IMR-90 (cell line): ENCODE measurements at regions not wholly inside any gene's neighbourhood (a gene's known extent, or its start where the extent isn't known, plus 50 kb on each side); places are given as distances from the start of the nearest gene placed in this dataset.

Experiments used
- ATAC-seq: fragments of 200-7000 bp; cut with Tn5 transposase; 2 replicates; pipeline ENCODE4 v1.9.1; 2020; ENCODE audit warnings: low read depth, mild to moderate bottlenecking, moderate library complexity
- BruUV-seq: library from RNA; stranded (reverse); fragments of 400-500 nt; replicated peaks from 2 replicates; lab custom pipeline; 2021; lab: Mats Ljungman, UMichigan
- CTCF ChIA-PET: fragments of 300-600 bp; formaldehyde crosslinking; extraction: SDS; loops from one replicate; lab custom pipeline; 2021; ENCODE audit warnings: antibody characterized with exemption; lab: Yijun Ruan, JAX
- POLR2A ChIA-PET: fragments of 300-600 bp; sonication (Branson Sonifier 250); formaldehyde crosslinking; loops from one replicate; lab custom pipeline; 2022; ENCODE audit warnings: antibody characterized with exemption; ENCODE audit not compliant: unreplicated experiment; lab: Charles Lee
- DNase-seq: peaks from one replicate; pipeline ENCODE4 v3.0.0; 2013
- H2AFZ ChIP-seq: replicated peaks from 2 replicates; pipeline ENCODE3; 2013; ENCODE audit warnings: low read length, mild to moderate bottlenecking; ENCODE audit not compliant: poor library complexity
- H2AK5ac ChIP-seq: 2 replicates; pipeline ENCODE4 v1.6.1; 2013; ENCODE audit warnings: low read depth, low read length, inconsistent platforms
- H2AK9ac ChIP-seq: replicated peaks from 2 replicates; pipeline ENCODE3; 2013; ENCODE audit warnings: mild to moderate bottlenecking, low read depth, low read length, moderate library complexity; ENCODE audit not compliant: poor library complexity
- H2BK120ac ChIP-seq: 2 replicates; pipeline ENCODE4 v1.6.1; 2013; ENCODE audit warnings: low read depth, low read length, inconsistent platforms
- H2BK15ac ChIP-seq: 3 replicates; pipeline ENCODE4 v1.6.1; 2013; ENCODE audit warnings: low read depth, low read length, inconsistent platforms
- H2BK20ac ChIP-seq: 2 replicates; pipeline ENCODE4 v1.6.1; 2013; ENCODE audit warnings: low read depth, mild to moderate bottlenecking, inconsistent platforms, low read length, moderate library complexity
- H2BK5ac ChIP-seq: 2 replicates; pipeline ENCODE4 v1.6.1; 2013; ENCODE audit warnings: mild to moderate bottlenecking, low read depth, low read length, inconsistent platforms; ENCODE audit not compliant: poor library complexity, severe bottlenecking
- H3K14ac ChIP-seq: replicated peaks from 2 replicates; pipeline ENCODE4 v1.6.1; 2013; ENCODE audit warnings: low read depth, low read length, inconsistent platforms
- H3K18ac ChIP-seq: 2 replicates; pipeline ENCODE4 v1.6.1; 2013; ENCODE audit warnings: low read depth, low read length, control low read depth
- H3K23ac ChIP-seq: 2 replicates; pipeline ENCODE4 v1.6.1; 2013; ENCODE audit warnings: low read depth, low read length, inconsistent platforms
- H3K27ac ChIP-seq: 2 replicates; pipeline ENCODE4 v1.5.1; 2013; ENCODE audit warnings: mild to moderate bottlenecking, control low read depth, low read length; ENCODE audit not compliant: insufficient read depth
- H3K27me3 ChIP-seq: 2 replicates; pipeline ENCODE4 v1.6.1; 2013; ENCODE audit warnings: low read length; ENCODE audit not compliant: control insufficient read depth, insufficient read depth
- H3K36me3 ChIP-seq: 2 replicates; pipeline ENCODE4 v1.6.1; 2013; ENCODE audit warnings: low read length, mixed read lengths; ENCODE audit not compliant: control insufficient read depth, insufficient read depth
- H3K4ac ChIP-seq: 2 replicates; pipeline ENCODE4 v1.6.1; 2013; ENCODE audit warnings: low read depth, low read length, inconsistent platforms
- H3K4me1 ChIP-seq: 2 replicates; pipeline ENCODE4 v1.6.1; 2013; ENCODE audit warnings: low read length, mixed read lengths; ENCODE audit not compliant: control insufficient read depth, insufficient read depth
- H3K4me2 ChIP-seq: 2 replicates; pipeline ENCODE4 v1.6.1; 2013; ENCODE audit warnings: low read depth, mild to moderate bottlenecking, control low read depth, low read length, moderate library complexity
- H3K4me3 ChIP-seq: 2 replicates; pipeline ENCODE4 v1.5.1; 2013; ENCODE audit warnings: low read depth, mild to moderate bottlenecking, control low read depth, low read length, moderate library complexity; ENCODE audit not compliant: insufficient read depth
- H3K56ac ChIP-seq: 2 replicates; pipeline ENCODE4 v1.6.1; 2013; ENCODE audit warnings: low read length, inconsistent platforms; ENCODE audit not compliant: insufficient read depth; ENCODE audit errors: extremely low read depth
- H3K79me1 ChIP-seq, 2 experiments: 2 replicates each; pipeline ENCODE4 v1.6.1; 2013; ENCODE audit warnings: low read length in 2 of 2, inconsistent platforms in 1 of 2, low read depth in 1 of 2
- H3K9ac ChIP-seq: 2 replicates; pipeline ENCODE4 v1.6.1; 2013; ENCODE audit warnings: low read depth, low read length, control low read depth
- H3K9me1 ChIP-seq: 2 replicates; pipeline ENCODE4 v1.6.1; 2013; ENCODE audit warnings: low read length, inconsistent platforms; ENCODE audit not compliant: insufficient read depth
- H3K9me3 ChIP-seq: 2 replicates; pipeline ENCODE4 v1.6.1; 2013; ENCODE audit warnings: low read length; ENCODE audit not compliant: control insufficient read depth, insufficient read depth
- H4K20me1 ChIP-seq: 2 replicates; pipeline ENCODE4 v1.6.1; 2013; ENCODE audit warnings: low read length, inconsistent platforms; ENCODE audit not compliant: insufficient read depth
- H4K5ac ChIP-seq: 2 replicates; pipeline ENCODE4 v1.6.1; 2013; ENCODE audit warnings: mild to moderate bottlenecking, low read depth, low read length, control low read depth
- H4K8ac ChIP-seq, 2 experiments: 2 replicates each; pipeline ENCODE4 v1.6.1; 2013; ENCODE audit warnings: low read depth in 2 of 2, low read length in 2 of 2, control low read depth in 1 of 2, inconsistent platforms in 1 of 2
- H4K91ac ChIP-seq: 2 replicates; pipeline ENCODE4 v1.6.1; 2013; ENCODE audit warnings: low read depth, low read length, inconsistent platforms; ENCODE audit not compliant: insufficient read depth
- BHLHE40 ChIP-seq: fragments of 150-350 bp; IDR thresholded peaks from 2 replicates; pipeline ENCODE4 v1.6.1; 2016; ENCODE audit warnings: mild to moderate bottlenecking, low read depth, low read length
- CEBPB ChIP-seq: IDR thresholded peaks from 2 replicates; pipeline ENCODE4 v1.6.1; 2012; ENCODE audit warnings: low read depth, low read length, improper control_type of control experiment
- CTCF ChIP-seq: conservative IDR thresholded peaks from 2 replicates; pipeline ENCODE4 v1.5.1; 2012; ENCODE audit warnings: mild to moderate bottlenecking, low read depth, low read length, improper control_type of control experiment
- ELK1 ChIP-seq: fragments of 150-350 bp; IDR thresholded peaks from 2 replicates; pipeline ENCODE4 v1.6.1; 2016; ENCODE audit warnings: low read depth, mild to moderate bottlenecking, low read length, moderate library complexity, borderline replicate concordance
- FOS ChIP-seq: fragments of 150-350 bp; IDR thresholded peaks from 2 replicates; pipeline ENCODE4 v1.6.1; 2016; ENCODE audit warnings: low read depth, low read length
- MAFK ChIP-seq: IDR thresholded peaks from 2 replicates; pipeline ENCODE4 v1.6.1; 2012; ENCODE audit warnings: low read depth, low read length, improper control_type of control experiment
- NFE2L2 ChIP-seq: fragments of 150-350 bp; IDR thresholded peaks from 2 replicates; pipeline ENCODE4 v1.6.1; 2016; ENCODE audit warnings: low read depth, mild to moderate bottlenecking, low read length
- POLR2A ChIP-seq: IDR thresholded peaks from 2 replicates; pipeline ENCODE4 v1.6.1; 2012; ENCODE audit warnings: mild to moderate bottlenecking, low read depth, low read length
- RAD21 ChIP-seq: IDR thresholded peaks from 2 replicates; pipeline ENCODE4 v1.6.1; 2012; ENCODE audit warnings: low read length, improper control_type of control experiment
- SMC3 ChIP-seq: fragments of 150-350 bp; IDR thresholded peaks from 2 replicates; pipeline ENCODE4 v1.6.1; 2016; ENCODE audit warnings: low read depth, mild to moderate bottlenecking, antibody characterized with exemption, low read length, moderate library complexity
- USF2 ChIP-seq: fragments of 150-350 bp; IDR thresholded peaks from 2 replicates; pipeline ENCODE4 v1.6.1; 2017; ENCODE audit warnings: mild to moderate bottlenecking, antibody characterized with exemption, low read length, low read depth
- WGBS, 2 experiments: methylation state at CpG; one replicate each; pipeline versions ENCODE4 v1.1.5 to v1.1.7; 2013; ENCODE audit warnings: missing lambda C conversion rate in 2 of 2; ENCODE audit not compliant: insufficient read length in 1 of 2; ENCODE audit errors: extremely low coverage in 2 of 2; 5-methylcytosine and 5-hydroxymethylcytosine counted together
- dilution Hi-C: fragments of 300-500 bp; cut with HindIII; formaldehyde crosslinking; loops from one replicate; pipeline ENCODE4 v1.14.3; 2018; ENCODE audit warnings: low sequenced_read_pairs; ENCODE audit not compliant: unreplicated experiment
- in situ Hi-C: fragments of 300-500 bp; cut with MboI; formaldehyde crosslinking; loops from 3 replicates; pipeline ENCODE4 v1.14.3; 2019; ENCODE audit warnings: low sequenced_read_pairs, inconsistent platforms, mixed read lengths
- intact Hi-C: fragments of 100-400 bp; cut with micrococcal nuclease; formaldehyde crosslinking; loops from 2 replicates; pipeline ENCODE4 v1.10.0; 2022

- TF ChIP-seq POLR2A (no peak), BHLHE40 (no peak), USF2 (no peak), CTCF (no peak), MAFK (no peak), RAD21 (no peak), CEBPB (no peak), FOS (no peak), SMC3 (no peak), ELK1 (no peak), NFE2L2 (no peak)
- no peaks in the 10 kb centered on the region for H3K9me1 ChIP-seq
- H3K27ac ChIP-seq = no peak overlapping the region
- no peak overlapping the region for H3K18ac ChIP-seq
- no peak overlapping the region for H3K23ac ChIP-seq
- no peak overlapping the region for H3K4me3 ChIP-seq
- H4K91ac ChIP-seq = no peak overlapping the region
- no peaks in the 10 kb centered on the region for H3K79me1 ChIP-seq
- H4K5ac ChIP-seq = no peak overlapping the region
- no peak for DNase-seq
- H2BK20ac ChIP-seq = no peak overlapping the region
- POLR2A ChIA-PET = no interaction called here
- dilution Hi-C loops = no loop called here
- H2AK5ac ChIP-seq = no peak overlapping the region
- H3K27me3 ChIP-seq = no peaks in the 10 kb centered on the region
- no peak overlapping the region for H3K4ac ChIP-seq
- no peak for ATAC-seq
- no peak overlapping the region for H2BK120ac ChIP-seq
- WGBS, 2 experiments = no CpG with 5 or more reads among the region's 1 CpG
- no peak overlapping the region for H4K8ac ChIP-seq
- peaks cover 4% of the 10 kb centered on the region for H3K4me1 ChIP-seq
- intact Hi-C loops = no loop called here
- no peak overlapping the region for H3K9ac ChIP-seq
- H3K56ac ChIP-seq = no peak overlapping the region
- in situ Hi-C loops = loop anchor here (25.0 kb wide), 1 partner anchor 929 kb away; no protein-coding TSS in a partner anchor
- H3K36me3 ChIP-seq = no peaks in the 10 kb centered on the region
- H4K20me1 ChIP-seq = no peaks in the 10 kb centered on the region
- no peak overlapping the region for H2BK5ac ChIP-seq
- no peak overlapping the region for H2AFZ ChIP-seq
- no peak overlapping the region for H3K14ac ChIP-seq
- H2AK9ac ChIP-seq = no peak overlapping the region
- BruUV-seq = no TSS peak
- CTCF ChIA-PET = no interaction called here
- H3K4me2 ChIP-seq = no peak overlapping the region
- H2BK15ac ChIP-seq = no peak overlapping the region
- no peaks in the 10 kb centered on the region; the same call in 1 of the 2 replicates for H3K9me3 ChIP-seq
Measured at GRCh38 chr4:148958317-148958716, 516.1 kb upstream of the NR3C2 start.
